ENCODE measurements at regions not wholly inside any gene's neighbourhood (a gene's known extent, or its start where the extent isn't known, plus 50 kb on each side); places are given as distances from the start of the nearest gene placed in this dataset.

- ATAC-seq (peak; percentile 95), DNase-seq (peak in 2 of 3 donors; percentile 62 to 75)
- H3K9me3 ChIP-seq, result no peaks in the 10 kb centered on the region
- intact Hi-C loops (cut with DNase I, micrococcal nuclease), result no loop called here
- TF ChIP-seq, protein P1, sequence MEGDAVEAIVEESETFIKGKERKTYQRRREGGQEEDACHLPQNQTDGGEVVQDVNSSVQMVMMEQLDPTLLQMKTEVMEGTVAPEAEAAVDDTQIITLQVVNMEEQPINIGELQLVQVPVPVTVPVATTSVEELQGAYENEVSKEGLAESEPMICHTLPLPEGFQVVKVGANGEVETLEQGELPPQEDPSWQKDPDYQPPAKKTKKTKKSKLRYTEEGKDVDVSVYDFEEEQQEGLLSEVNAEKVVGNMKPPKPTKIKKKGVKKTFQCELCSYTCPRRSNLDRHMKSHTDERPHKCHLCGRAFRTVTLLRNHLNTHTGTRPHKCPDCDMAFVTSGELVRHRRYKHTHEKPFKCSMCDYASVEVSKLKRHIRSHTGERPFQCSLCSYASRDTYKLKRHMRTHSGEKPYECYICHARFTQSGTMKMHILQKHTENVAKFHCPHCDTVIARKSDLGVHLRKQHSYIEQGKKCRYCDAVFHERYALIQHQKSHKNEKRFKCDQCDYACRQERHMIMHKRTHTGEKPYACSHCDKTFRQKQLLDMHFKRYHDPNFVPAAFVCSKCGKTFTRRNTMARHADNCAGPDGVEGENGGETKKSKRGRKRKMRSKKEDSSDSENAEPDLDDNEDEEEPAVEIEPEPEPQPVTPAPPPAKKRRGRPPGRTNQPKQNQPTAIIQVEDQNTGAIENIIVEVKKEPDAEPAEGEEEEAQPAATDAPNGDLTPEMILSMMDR (IDR thresholded peaks at IDR 0.05), result no peak
- H3K36me3 ChIP-seq (ENCODE audit: low read depth), result no peaks in the 10 kb centered on the region
- peaks cover 13% of the 10 kb centered on the region for H3K4me1 ChIP-seq (ENCODE audit: low read depth)
- no peak overlapping the region for H3K4me3 ChIP-seq
These were observed 114.7 kb upstream of the AFDN start for GRCh38 chr6:167711768-167712730.

DNA sequence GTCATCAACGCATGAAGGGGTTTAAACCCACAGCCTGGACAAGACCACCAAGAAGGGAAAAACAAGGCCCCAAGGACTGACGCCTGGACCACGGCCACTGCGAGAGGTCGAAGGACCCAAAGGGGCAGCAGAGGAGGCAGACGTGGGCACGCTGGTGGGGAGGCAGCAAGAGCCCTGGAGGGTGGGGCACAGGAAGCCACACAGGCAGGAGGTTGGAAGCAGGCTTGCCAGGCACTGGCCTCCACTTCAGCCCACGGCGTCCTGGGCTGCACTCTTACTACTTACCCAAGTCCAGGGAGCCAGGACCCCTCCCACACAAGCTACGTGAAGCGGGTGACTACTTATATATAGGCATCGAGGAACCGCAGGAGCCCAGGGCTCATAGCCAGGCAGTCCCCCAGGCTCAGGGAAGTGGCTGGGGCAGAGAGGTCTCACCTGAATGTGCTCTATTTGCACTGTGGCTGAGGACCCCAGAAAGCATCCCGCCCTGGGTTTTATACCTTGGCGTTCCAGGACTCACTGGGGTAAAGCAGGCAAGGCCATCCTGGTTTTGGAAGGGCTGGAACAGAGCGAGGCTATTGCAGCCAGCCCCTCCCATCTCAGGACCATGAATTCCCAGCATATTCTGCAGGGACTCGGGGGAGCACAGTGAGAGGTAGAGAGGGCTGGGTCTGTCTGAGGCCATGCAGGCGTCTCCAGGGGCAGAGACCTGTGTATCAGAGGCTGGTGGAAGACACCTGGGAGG, 113.8 kb upstream of the AFDN start:
- ATAC-seq (peak; percentile 52), DNase-seq (peak in 2 of 3 donors; percentile 25 to 52)
- Histone ChIP-seq H3K4me1 (ENCODE audit: low read depth) (peaks cover 13% of the 10 kb centered on the region), H3K36me3 (ENCODE audit: low read depth) (no peaks in the 10 kb centered on the region), H3K4me3 (no peak overlapping the region), H3K9me3 (no peaks in the 10 kb centered on the region)
- intact Hi-C loops (cut with DNase I, micrococcal nuclease), result no loop called here
- TF ChIP-seq, protein P1 (IDR thresholded peaks at IDR 0.05), result no peak

DNA sequence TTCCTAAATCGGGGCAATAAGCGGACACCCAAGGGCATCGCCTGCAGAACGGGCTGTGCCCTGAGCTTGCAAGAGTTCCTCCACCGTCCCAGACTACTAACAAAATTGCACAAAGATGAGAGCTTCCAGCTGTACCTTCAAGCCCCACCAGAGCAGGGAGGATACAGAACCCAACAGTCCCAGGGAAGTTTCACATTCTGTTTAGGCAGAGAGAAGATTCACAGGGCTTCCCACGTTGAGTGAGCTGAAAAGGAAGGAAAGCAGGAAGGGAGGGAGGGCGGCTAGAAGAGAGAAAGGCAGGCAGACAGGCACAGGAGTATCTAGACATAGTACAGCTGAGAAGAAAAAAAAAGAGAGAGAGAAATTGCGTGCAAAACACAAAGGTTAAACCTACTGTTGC, 112.6 kb upstream of the AFDN start:
- H3K36me3 ChIP-seq (ENCODE audit: low read depth), result no peaks in the 10 kb centered on the region
- TF ChIP-seq, protein P1 (IDR thresholded peaks at IDR 0.05), result no peak
- no peaks in the 10 kb centered on the region for H3K9me3 ChIP-seq
- H3K4me1 ChIP-seq (ENCODE audit: low read depth), result peaks cover 13% of the 10 kb centered on the region
- intact Hi-C loops (cut with DNase I, micrococcal nuclease), result no loop called here
- DNase-seq (no peak), ATAC-seq (no peak)
- no peak overlapping the region for H3K4me3 ChIP-seq

DNA sequence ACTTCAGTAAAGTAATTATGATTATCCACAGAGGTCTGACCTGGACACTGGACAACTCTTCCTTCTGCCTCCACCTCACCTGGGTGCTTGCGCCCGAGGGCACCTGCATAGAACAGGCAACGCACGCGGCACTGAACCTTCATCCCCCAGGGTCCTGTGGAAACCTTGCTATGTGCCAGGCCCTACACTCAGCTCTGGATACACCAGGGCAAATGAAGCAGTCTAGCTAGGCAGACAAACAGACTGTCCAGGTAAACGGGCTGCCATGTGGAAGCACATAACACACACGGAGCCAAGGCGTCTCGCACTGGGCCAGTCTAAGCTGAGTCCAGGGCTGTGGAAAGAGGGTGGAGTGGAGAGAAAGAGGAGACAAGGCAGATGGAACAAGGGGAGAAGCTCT, 109.3 kb upstream of the AFDN start:
- Histone ChIP-seq H3K4me3 (no peak overlapping the region), H3K9me3 (no peaks in the 10 kb centered on the region), H3K36me3 (ENCODE audit: low read depth) (no peaks in the 10 kb centered on the region), H3K4me1 (ENCODE audit: low read depth) (peaks cover 7% of the 10 kb centered on the region)
- ATAC-seq (no peak), DNase-seq (no peak)
- TF ChIP-seq, protein P1 (IDR thresholded peaks at IDR 0.05), result no peak
- intact Hi-C loops (cut with DNase I, micrococcal nuclease), result no loop called here

DNA sequence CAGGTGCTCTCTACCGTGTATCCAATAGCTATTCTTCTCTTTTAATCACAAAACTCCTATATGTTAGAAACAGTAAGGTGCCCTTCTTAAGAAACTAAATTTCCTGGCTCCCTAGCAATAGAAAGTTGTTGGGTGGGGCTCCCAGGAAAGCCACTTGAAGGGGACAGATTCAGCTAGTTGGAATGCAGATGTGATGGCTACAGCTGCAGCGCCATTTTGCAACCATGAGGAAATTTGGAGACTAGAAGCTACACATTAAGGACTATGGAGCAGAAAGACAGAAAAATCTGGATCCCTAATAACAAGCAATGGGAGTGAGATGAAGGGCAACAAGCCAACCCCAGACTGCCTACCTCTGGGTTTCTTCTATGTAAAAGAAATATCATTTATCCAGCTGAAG, 108.8 kb upstream of the AFDN start:
- DNase-seq (no peak), ATAC-seq (no peak)

More for the DNA sequence above, 108.8 kb upstream of the AFDN start:
- Histone ChIP-seq H3K9me3 (no peaks in the 10 kb centered on the region), H3K4me1 (ENCODE audit: low read depth) (peaks cover 4% of the 10 kb centered on the region), H3K4me3 (no peak overlapping the region), H3K36me3 (ENCODE audit: low read depth) (no peaks in the 10 kb centered on the region)
- intact Hi-C loops (cut with DNase I, micrococcal nuclease), result no loop called here
- TF ChIP-seq, protein P1 (IDR thresholded peaks at IDR 0.05), result no peak
